ENCODE measurements at regions not wholly inside any gene's neighbourhood (a gene's known extent, or its start where the extent isn't known, plus 50 kb on each side); places are given as distances from the start of the nearest gene placed in this dataset.

DNA sequence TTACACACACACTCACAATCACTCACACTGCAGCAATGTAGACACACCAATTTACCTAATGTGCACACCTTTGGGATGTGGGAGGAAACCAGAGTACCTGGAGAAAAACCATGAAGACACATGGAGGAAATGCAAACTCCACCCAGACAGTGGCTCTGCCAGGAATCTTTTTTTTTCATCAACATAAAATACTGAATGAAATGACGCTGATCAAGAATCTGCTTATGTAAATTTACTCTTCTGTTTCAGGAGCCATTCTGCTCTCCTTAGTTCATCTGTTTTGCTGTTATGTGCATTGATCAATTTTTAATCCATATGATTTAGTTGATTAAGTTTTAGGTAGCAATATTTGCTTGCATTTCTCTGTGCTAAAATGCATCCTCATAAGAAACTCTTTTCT lies 414.2 kb upstream of the CCDC54 start:
- Histone ChIP-seq H3K9me3 (ENCODE audit: control insufficient read depth, insufficient read depth, low read length) (no peaks in the 10 kb centered on the region), H3K27ac (ENCODE audit: low read depth, low read length) (no peak overlapping the region), H3K4me3 (ENCODE audit: low read depth, low read length) (no peak overlapping the region), H3K27me3 (ENCODE audit: control insufficient read depth, insufficient read depth, low read length) (no peaks in the 10 kb centered on the region)
- ChIA-PET POLR2A (no interaction called here), CTCF (no interaction called here)
- TF ChIP-seq, protein P1, sequence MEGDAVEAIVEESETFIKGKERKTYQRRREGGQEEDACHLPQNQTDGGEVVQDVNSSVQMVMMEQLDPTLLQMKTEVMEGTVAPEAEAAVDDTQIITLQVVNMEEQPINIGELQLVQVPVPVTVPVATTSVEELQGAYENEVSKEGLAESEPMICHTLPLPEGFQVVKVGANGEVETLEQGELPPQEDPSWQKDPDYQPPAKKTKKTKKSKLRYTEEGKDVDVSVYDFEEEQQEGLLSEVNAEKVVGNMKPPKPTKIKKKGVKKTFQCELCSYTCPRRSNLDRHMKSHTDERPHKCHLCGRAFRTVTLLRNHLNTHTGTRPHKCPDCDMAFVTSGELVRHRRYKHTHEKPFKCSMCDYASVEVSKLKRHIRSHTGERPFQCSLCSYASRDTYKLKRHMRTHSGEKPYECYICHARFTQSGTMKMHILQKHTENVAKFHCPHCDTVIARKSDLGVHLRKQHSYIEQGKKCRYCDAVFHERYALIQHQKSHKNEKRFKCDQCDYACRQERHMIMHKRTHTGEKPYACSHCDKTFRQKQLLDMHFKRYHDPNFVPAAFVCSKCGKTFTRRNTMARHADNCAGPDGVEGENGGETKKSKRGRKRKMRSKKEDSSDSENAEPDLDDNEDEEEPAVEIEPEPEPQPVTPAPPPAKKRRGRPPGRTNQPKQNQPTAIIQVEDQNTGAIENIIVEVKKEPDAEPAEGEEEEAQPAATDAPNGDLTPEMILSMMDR (IDR thresholded peaks at IDR 0.05; ENCODE audit: low read depth, low read length), result no peak
- DNase-seq (ENCODE audit: low read depth, low spot score), result no peak

DNA sequence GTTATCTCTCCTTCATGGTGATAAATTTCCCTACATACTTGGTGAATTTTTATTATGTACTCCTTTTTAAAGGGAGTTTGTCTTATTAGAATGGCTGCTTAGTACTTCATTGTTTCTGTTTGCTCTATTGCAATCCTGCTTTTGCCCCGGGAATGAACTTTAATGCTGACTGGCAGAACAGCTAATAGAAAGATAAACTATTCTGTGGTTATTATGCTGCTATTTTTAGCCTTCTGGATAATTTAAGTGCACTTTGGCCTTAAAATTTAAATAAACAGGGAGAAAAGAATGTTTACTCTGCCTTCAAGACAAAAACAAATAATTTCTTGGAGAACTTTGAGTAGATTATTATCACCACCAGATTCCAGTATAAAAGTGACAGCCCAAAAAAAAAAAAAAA lies 413.8 kb upstream of the CCDC54 start:
- TF ChIP-seq, protein P1 (IDR thresholded peaks at IDR 0.05; ENCODE audit: low read depth, low read length), result no peak
- no peak overlapping the region for H3K27ac ChIP-seq (ENCODE audit: low read depth, low read length)

DNA sequence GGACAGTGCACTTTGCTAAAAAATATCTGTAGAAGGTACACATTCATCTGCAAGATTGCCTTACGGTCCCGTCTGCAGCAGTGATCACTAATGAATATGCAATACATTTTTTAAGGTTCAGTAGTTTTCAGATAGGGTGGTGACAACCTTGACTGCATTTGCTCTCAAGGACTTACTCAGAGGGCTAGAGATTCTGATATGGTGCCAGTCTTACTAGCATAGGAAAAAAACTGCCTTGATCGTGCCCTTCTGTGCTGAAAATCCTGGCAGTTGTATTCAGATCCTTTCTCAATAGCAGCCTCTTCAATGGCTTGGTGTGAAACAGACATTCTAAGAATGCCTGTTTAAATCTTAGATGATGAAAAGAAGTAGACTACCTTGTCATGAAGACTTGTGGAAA lies 411.9 kb upstream of the CCDC54 start:
- ChIA-PET CTCF (no interaction called here), POLR2A (no interaction called here)
- no peak for DNase-seq (ENCODE audit: low read depth, low spot score)
- H3K4me3 ChIP-seq (ENCODE audit: low read depth, low read length), result no peak overlapping the region
- TF ChIP-seq, protein P1 (IDR thresholded peaks at IDR 0.05; ENCODE audit: low read depth, low read length), result no peak
- H3K27me3 ChIP-seq (ENCODE audit: control insufficient read depth, insufficient read depth, low read length), result no peaks in the 10 kb centered on the region
- H3K27ac ChIP-seq (ENCODE audit: low read depth, low read length), result no peak overlapping the region
- no peaks in the 10 kb centered on the region for H3K9me3 ChIP-seq (ENCODE audit: control insufficient read depth, insufficient read depth, low read length)

More for the DNA sequence above, 413.8 kb upstream of the CCDC54 start:
- Histone ChIP-seq H3K27me3 (ENCODE audit: control insufficient read depth, insufficient read depth, low read length) (no peaks in the 10 kb centered on the region), H3K4me3 (ENCODE audit: low read depth, low read length) (no peak overlapping the region), H3K9me3 (ENCODE audit: control insufficient read depth, insufficient read depth, low read length) (no peaks in the 10 kb centered on the region)
- no peak for DNase-seq (ENCODE audit: low read depth, low spot score)
- ChIA-PET POLR2A (no interaction called here), CTCF (no interaction called here)

GRCh38 chr3:106969596-106969995 lies 407.6 kb upstream of the CCDC54 start:
- Histone ChIP-seq H3K4me3 (ENCODE audit: low read depth, low read length) (no peak overlapping the region), H3K9me3 (ENCODE audit: control insufficient read depth, insufficient read depth, low read length) (no peaks in the 10 kb centered on the region), H3K27ac (ENCODE audit: low read depth, low read length) (no peak overlapping the region), H3K27me3 (ENCODE audit: control insufficient read depth, insufficient read depth, low read length) (no peaks in the 10 kb centered on the region)
- TF ChIP-seq, protein P1 (IDR thresholded peaks at IDR 0.05; ENCODE audit: low read depth, low read length), result no peak
- POLR2A ChIA-PET, result no interaction called here
- DNase-seq (ENCODE audit: low read depth, low spot score), result no peak
- CTCF ChIA-PET, result no interaction called here

DNA sequence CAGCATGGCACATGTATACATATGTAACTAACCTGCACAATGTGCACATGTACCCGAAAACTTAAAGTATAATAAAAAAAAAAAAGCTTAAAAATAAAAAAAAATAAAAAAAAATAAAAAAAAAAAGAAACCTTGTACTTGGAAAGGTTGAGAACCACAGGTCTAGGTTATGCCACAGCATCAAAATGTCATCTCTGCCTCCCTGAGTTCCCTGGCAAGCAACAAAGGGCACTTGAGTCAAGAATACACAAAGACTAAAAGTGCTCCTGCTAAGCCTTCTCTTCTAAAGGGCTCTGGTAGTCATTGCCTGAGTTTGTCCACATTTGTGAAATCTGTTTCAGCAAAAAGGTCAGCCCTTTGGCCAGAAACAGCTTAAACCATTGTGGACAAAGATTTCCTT lies 395.8 kb upstream of the CCDC54 start:
- Histone ChIP-seq H3K9me3 (ENCODE audit: control insufficient read depth, insufficient read depth, low read length) (no peaks in the 10 kb centered on the region), H3K27me3 (ENCODE audit: control insufficient read depth, insufficient read depth, low read length) (no peaks in the 10 kb centered on the region), H3K4me3 (ENCODE audit: low read depth, low read length) (no peak overlapping the region), H3K27ac (ENCODE audit: low read depth, low read length) (no peak overlapping the region)
- ChIA-PET CTCF (no interaction called here), POLR2A (no interaction called here)
- TF ChIP-seq, protein P1 (IDR thresholded peaks at IDR 0.05; ENCODE audit: low read depth, low read length), result no peak
- DNase-seq (ENCODE audit: low read depth, low spot score), result no peak
